Activated CD8-positive, alpha-beta T cell treated with anti-CD3 and anti-CD28 coated beads for 36 hours (primary cell): ENCODE measurements at regions not wholly inside any gene's neighbourhood (a gene's known extent, or its start where the extent isn't known, plus 50 kb on each side); places are given as distances from the start of the nearest gene placed in this dataset.
A peak's percentile ranks its signal among the peaks of the same experiment; 100 is the strongest.
"Not testable (repeated sequence)": the region's sequence is repeated elsewhere in the genome, so short reads cannot be mapped to it uniquely, and the experiment has no call there.

Experiments used
- ATAC-seq: fragments of 200-7000 bp; cut with Tn5 transposase; one replicate; pipeline ENCODE4 v1.10.0; 2021; ENCODE audit warnings: mild to moderate bottlenecking, moderate library complexity
- CTCF ChIA-PET: fragments of 350-600 bp; sonication (Branson Sonifier 250); formaldehyde crosslinking; loops from one replicate; lab custom pipeline; 2021; ENCODE audit warnings: antibody characterized with exemption; lab: Charles Lee
- POLR2A ChIA-PET: fragments of 350-600 bp; sonication (Branson Sonifier 250); formaldehyde crosslinking; loops from one replicate; lab custom pipeline; 2021; ENCODE audit warnings: antibody characterized with exemption; lab: Charles Lee
- DNase-seq: peaks from one replicate; pipeline ENCODE4 v3.0.0-alpha.2; 2020
- H3K27ac Mint-ChIP-seq: one replicate; pipeline ENCODE4 v1.8.0; 2021; ENCODE audit warnings: mild to moderate bottlenecking, mixed read lengths
- H3K27me3 Mint-ChIP-seq: one replicate; pipeline ENCODE4 v1.8.0; 2021; ENCODE audit warnings: mixed read lengths
- H3K36me3 Mint-ChIP-seq: one replicate; pipeline ENCODE4 v1.8.0; 2021; ENCODE audit warnings: low read depth, mixed read lengths
- H3K4me1 Mint-ChIP-seq: one replicate; pipeline ENCODE4 v1.8.0; 2021; ENCODE audit warnings: low read depth, mixed read lengths
- H3K4me3 Mint-ChIP-seq: one replicate; pipeline ENCODE4 v1.8.0; 2021; ENCODE audit warnings: mild to moderate bottlenecking, moderate library complexity, mixed read lengths
- H3K9me3 Mint-ChIP-seq: one replicate; pipeline ENCODE4 v1.8.0; 2021; ENCODE audit warnings: mixed read lengths
- intact Hi-C: fragments of 100-400 bp; cut with micrococcal nuclease; formaldehyde crosslinking; loops from one replicate; pipeline ENCODE4 v1.10.0; 2022
- TF ChIP-seq, protein P1 (sequence below): fragments of 200-600 bp; IDR thresholded peaks from one replicate; pipeline ENCODE4 v1.8.0; 2022; ENCODE audit warnings: antibody characterized with exemption, mild to moderate bottlenecking

- DNase-seq (peak; percentile 69), ATAC-seq (peak; percentile 77)
- H3K9me3 Mint-ChIP-seq: no peaks in the 10 kb centered on the region
- peaks cover 31% of the 10 kb centered on the region for H3K4me1 Mint-ChIP-seq
- no peaks in the 10 kb centered on the region for H3K27me3 Mint-ChIP-seq
- ChIA-PET POLR2A (interaction anchor here (0.7 to 4.6 kb wide), 10 partner anchors 9 to 79 kb away, joined by 3 to 28 read pairs (median 3); no protein-coding TSS in a partner anchor), CTCF (interaction anchor here (1.1 to 1.6 kb wide), 2 partner anchors 17 to 24 kb away, joined by 3 to 9 read pairs; no protein-coding TSS in a partner anchor)
- intact Hi-C loops: no loop called here
- H3K36me3 Mint-ChIP-seq: peaks cover 3% of the 10 kb centered on the region
- H3K4me3 Mint-ChIP-seq: peak overlapping the region; percentile 4
- TF ChIP-seq, protein P1, sequence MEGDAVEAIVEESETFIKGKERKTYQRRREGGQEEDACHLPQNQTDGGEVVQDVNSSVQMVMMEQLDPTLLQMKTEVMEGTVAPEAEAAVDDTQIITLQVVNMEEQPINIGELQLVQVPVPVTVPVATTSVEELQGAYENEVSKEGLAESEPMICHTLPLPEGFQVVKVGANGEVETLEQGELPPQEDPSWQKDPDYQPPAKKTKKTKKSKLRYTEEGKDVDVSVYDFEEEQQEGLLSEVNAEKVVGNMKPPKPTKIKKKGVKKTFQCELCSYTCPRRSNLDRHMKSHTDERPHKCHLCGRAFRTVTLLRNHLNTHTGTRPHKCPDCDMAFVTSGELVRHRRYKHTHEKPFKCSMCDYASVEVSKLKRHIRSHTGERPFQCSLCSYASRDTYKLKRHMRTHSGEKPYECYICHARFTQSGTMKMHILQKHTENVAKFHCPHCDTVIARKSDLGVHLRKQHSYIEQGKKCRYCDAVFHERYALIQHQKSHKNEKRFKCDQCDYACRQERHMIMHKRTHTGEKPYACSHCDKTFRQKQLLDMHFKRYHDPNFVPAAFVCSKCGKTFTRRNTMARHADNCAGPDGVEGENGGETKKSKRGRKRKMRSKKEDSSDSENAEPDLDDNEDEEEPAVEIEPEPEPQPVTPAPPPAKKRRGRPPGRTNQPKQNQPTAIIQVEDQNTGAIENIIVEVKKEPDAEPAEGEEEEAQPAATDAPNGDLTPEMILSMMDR: no peak
- H3K27ac Mint-ChIP-seq: peak overlapping the region; percentile 97
Observed at GRCh38 chr7:104956753-104957450, 57.1 kb upstream of the KMT2E start.

- CTCF ChIA-PET: interaction anchor here (1.0 kb wide), 1 partner anchor 24 kb away, joined by 4 read pairs; no protein-coding TSS in a partner anchor
- Mint-ChIP-seq H3K4me1 (peaks cover 38% of the 10 kb centered on the region), H3K4me3 (no peak overlapping the region), H3K9me3 (no peaks in the 10 kb centered on the region), H3K36me3 (peaks cover 5% of the 10 kb centered on the region), H3K27me3 (no peaks in the 10 kb centered on the region), H3K27ac (no peak overlapping the region)
- intact Hi-C loops: no loop called here
- POLR2A ChIA-PET: interaction anchor here (1.4 to 4.6 kb wide), 2 partner anchors 9 to 13 kb away, joined by 3 to 28 read pairs; no protein-coding TSS in a partner anchor
- TF ChIP-seq, protein P1: no peak
- no peak for DNase-seq
- ATAC-seq: no peak
Observed at GRCh38 chr7:104958371-104958865, 55.6 kb upstream of the KMT2E start.

DNA sequence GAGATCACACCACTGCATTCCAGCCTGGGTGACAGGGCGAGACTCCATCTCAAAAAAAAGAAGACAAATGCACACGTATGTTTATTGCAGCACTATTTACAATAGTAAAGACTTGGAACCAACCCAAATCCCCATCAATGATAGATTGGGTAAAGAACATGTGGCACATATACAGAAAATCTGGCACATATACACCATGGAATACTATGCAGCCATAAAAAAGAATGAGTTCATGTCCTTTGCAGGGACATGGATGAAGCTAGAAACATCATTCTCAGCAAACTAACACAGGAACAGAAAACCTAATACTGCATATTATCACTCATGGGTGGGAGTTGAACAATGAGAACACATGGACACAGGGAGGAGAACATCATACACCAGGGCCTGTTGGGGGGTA lies 54.5 kb upstream of the KMT2E start:
- peaks cover 37% of the 10 kb centered on the region for H3K4me1 Mint-ChIP-seq
- H3K27me3 Mint-ChIP-seq, ATAC-seq, DNase-seq, H3K9me3 Mint-ChIP-seq, CTCF ChIA-PET, POLR2A ChIA-PET, intact Hi-C loops, H3K27ac Mint-ChIP-seq, H3K4me3 Mint-ChIP-seq: not testable (repeated sequence)
- H3K36me3 Mint-ChIP-seq: peaks cover 14% of the 10 kb centered on the region

DNA sequence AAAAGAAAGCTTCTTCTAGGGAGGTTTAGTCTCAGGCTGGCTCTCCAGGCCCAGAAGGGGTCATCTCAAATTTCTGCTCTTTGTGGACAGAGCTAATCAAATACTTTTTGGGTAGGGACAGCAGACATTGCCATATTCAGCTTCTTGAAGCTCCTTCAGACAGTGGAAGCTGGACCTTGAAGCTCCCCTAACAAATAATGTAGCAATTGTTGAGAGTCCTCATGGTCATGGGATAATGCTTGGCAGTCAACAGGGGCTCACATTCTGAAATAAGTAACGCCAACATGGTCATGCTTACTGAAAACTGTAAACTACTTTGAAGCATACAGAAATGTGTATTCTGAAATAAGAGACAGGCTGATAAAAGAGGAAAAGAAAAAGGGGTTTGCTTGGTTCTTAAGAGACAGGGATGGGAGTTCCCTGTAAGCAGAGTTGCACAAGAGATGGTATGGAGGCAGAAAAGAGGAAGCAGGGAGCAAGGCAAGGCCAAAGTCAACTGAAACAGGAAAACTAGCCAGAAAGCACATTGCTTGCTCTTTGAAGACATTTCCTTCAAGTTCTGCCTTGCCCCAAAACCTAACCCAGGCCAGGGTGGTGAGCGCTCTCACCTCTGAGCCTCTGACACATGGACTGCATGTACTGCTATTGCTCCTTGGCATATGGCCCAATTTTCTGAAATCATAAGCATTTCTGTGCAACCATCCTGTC lies 53.1 kb upstream of the KMT2E start:
- TF ChIP-seq, protein P1: no peak
- intact Hi-C loops: no loop called here
- peaks cover 16% of the 10 kb centered on the region for H3K36me3 Mint-ChIP-seq
- ChIA-PET CTCF (interaction anchor here (0.6 kb wide), 1 partner anchor 42 kb away, joined by 3 read pairs; no protein-coding TSS in a partner anchor), POLR2A (interaction anchor here (0.6 to 1.0 kb wide), 3 partner anchors 18 to 120 kb away, joined by 3 to 4 read pairs (median 4); no protein-coding TSS in a partner anchor)
- ATAC-seq (no peak), DNase-seq (no peak)
- no peaks in the 10 kb centered on the region for H3K27me3 Mint-ChIP-seq
- H3K4me1 Mint-ChIP-seq: peaks cover 33% of the 10 kb centered on the region
- no peak overlapping the region for H3K27ac Mint-ChIP-seq
- H3K4me3 Mint-ChIP-seq: no peak overlapping the region
- H3K9me3 Mint-ChIP-seq: no peaks in the 10 kb centered on the region

- H3K27ac Mint-ChIP-seq: no peak overlapping the region
- H3K9me3 Mint-ChIP-seq: no peaks in the 10 kb centered on the region
- H3K4me3 Mint-ChIP-seq: no peak overlapping the region
- H3K4me1 Mint-ChIP-seq: peaks cover 23% of the 10 kb centered on the region
- H3K27me3 Mint-ChIP-seq: no peaks in the 10 kb centered on the region
- intact Hi-C loops: no loop called here
- ATAC-seq (no peak), DNase-seq (no peak)
- ChIA-PET CTCF (interaction anchor here (0.9 kb wide), 1 partner anchor 19 kb away, joined by 3 read pairs; no protein-coding TSS in a partner anchor), POLR2A (no interaction called here)
- peaks cover 17% of the 10 kb centered on the region for H3K36me3 Mint-ChIP-seq
- TF ChIP-seq, protein P1: no peak
Observed at GRCh38 chr7:104961821-104962220, 52.2 kb upstream of the KMT2E start.
